Neural cell (in vitro differentiated cells): ENCODE measurements at regions not wholly inside any gene's neighbourhood (a gene's known extent, or its start where the extent isn't known, plus 50 kb on each side); places are given as distances from the start of the nearest gene placed in this dataset.
"Not testable (repeated sequence)": the region's sequence is repeated elsewhere in the genome, so short reads cannot be mapped to it uniquely, and the experiment has no call there.

Source experiments
- H2AFZ ChIP-seq: fragments of 200-600, 300-800 bp; sonication (generic), shearing (Covaris generic); 2 replicates; pipeline ENCODE4 v1.6.0; 2014; ENCODE audit warnings: low read depth, mild to moderate bottlenecking, antibody characterized with exemption, low read length, moderate library complexity
- H3F3A ChIP-seq: fragments of 200-600 bp; shearing (Covaris generic); 2 replicates; pipeline ENCODE4 v1.6.1; 2016; ENCODE audit warnings: mild to moderate bottlenecking, moderate library complexity, mixed read lengths, antibody characterized with exemption, low read length; ENCODE audit not compliant: insufficient read depth, poor library complexity, severe bottlenecking
- H3K27ac ChIP-seq: fragments of 200-600, 300-800 bp; sonication (generic), shearing (Covaris generic); 2 replicates; pipeline ENCODE4 v1.5.1; 2014; ENCODE audit warnings: mild to moderate bottlenecking, low read length, moderate library complexity
- H3K27me3 ChIP-seq: fragments of 300-800, 200-600 bp; sonication (generic), shearing (Covaris generic); 2 replicates; pipeline ENCODE4 v1.6.0; 2014; ENCODE audit warnings: mild to moderate bottlenecking, low read depth, low read length, moderate library complexity; ENCODE audit not compliant: insufficient read depth
- H3K36me3 ChIP-seq: fragments of 300-800, 200-600 bp; sonication (generic), shearing (Covaris generic); 2 replicates; pipeline ENCODE4 v1.5.1; 2014; ENCODE audit warnings: mild to moderate bottlenecking, antibody characterized with exemption, low read length, moderate library complexity; ENCODE audit not compliant: insufficient read depth
- H3K4me2 ChIP-seq: fragments of 300-800, 200-600 bp; sonication (generic), shearing (Covaris generic); 2 replicates; pipeline ENCODE4 v1.6.0; 2014; ENCODE audit warnings: mild to moderate bottlenecking, low read length
- H3K4me3 ChIP-seq: fragments of 300-800, 200-600 bp; sonication (generic), shearing (Covaris generic); 2 replicates; pipeline ENCODE4 v1.5.1; 2014; ENCODE audit warnings: mild to moderate bottlenecking, low read length, moderate library complexity
- H3K79me2 ChIP-seq: fragments of 200-600 bp; shearing (Covaris generic); replicated peaks from 2 replicates; pipeline ENCODE4 v1.6.0; 2014; ENCODE audit warnings: mild to moderate bottlenecking, low read length, moderate library complexity; ENCODE audit not compliant: insufficient read depth
- H3K9ac ChIP-seq: fragments of 300-800, 200-600 bp; sonication (generic), shearing (Covaris generic); 2 replicates; pipeline ENCODE4 v1.6.1; 2016; ENCODE audit warnings: mild to moderate bottlenecking, low read length, mixed read lengths
- H3K9me2 ChIP-seq: fragments of 200-600 bp; shearing (Covaris generic); 2 replicates; pipeline ENCODE4 v1.6.1; 2016; ENCODE audit warnings: mild to moderate bottlenecking, low read length, mixed read lengths; ENCODE audit not compliant: insufficient read depth
- H3K9me3 ChIP-seq: fragments of 200-600, 300-800 bp; sonication (generic), shearing (Covaris generic); 2 replicates; pipeline ENCODE4 v1.6.1; 2016; ENCODE audit warnings: mild to moderate bottlenecking, mixed run types, low read length, moderate library complexity, mixed read lengths
- H4K20me1 ChIP-seq: fragments of 200-600 bp; shearing (Covaris generic); 2 replicates; pipeline ENCODE4 v1.6.1; 2016; ENCODE audit warnings: mild to moderate bottlenecking, mixed run types; ENCODE audit not compliant: insufficient read depth
- CTCF ChIP-seq: fragments of 450-650 bp; IDR thresholded peaks from 2 replicates; pipeline ENCODE4 v1.5.1; 2014; ENCODE audit warnings: antibody characterized with exemption, mild to moderate bottlenecking, moderate library complexity; ENCODE audit not compliant: poor library complexity, severe bottlenecking
- EP300 ChIP-seq: fragments of 450-650 bp; conservative IDR thresholded peaks from 2 replicates; pipeline ENCODE4 v1.6.1; 2014; ENCODE audit warnings: antibody characterized with exemption, mild to moderate bottlenecking, moderate library complexity; ENCODE audit not compliant: poor library complexity, severe bottlenecking
- EZH2 ChIP-seq: fragments of 200-600, 300-800 bp; shearing (Covaris generic), sonication (generic); IDR thresholded peaks from 2 replicates; pipeline ENCODE4 v1.6.1; 2014; ENCODE audit warnings: antibody characterized with exemption, low read length, borderline replicate concordance, mild to moderate bottlenecking; ENCODE audit not compliant: insufficient read depth, poor library complexity, severe bottlenecking
- MXI1 ChIP-seq: fragments of 450-650 bp; conservative IDR thresholded peaks from 2 replicates; pipeline ENCODE4 v1.6.1; 2014; ENCODE audit warnings: antibody characterized with exemption, mild to moderate bottlenecking; ENCODE audit not compliant: poor library complexity, severe bottlenecking
- POLR2AphosphoS5 ChIP-seq: IDR thresholded peaks from 2 replicates; pipeline ENCODE4 v1.6.1; 2012
- RAD21 ChIP-seq: fragments of 450-650 bp; conservative IDR thresholded peaks from 2 replicates; pipeline ENCODE4 v1.6.1; 2014; ENCODE audit warnings: antibody characterized with exemption, mild to moderate bottlenecking, moderate library complexity
- REST ChIP-seq: IDR thresholded peaks from 2 replicates; pipeline ENCODE4 v1.6.1; 2012; ENCODE audit warnings: borderline replicate concordance
- SMC3 ChIP-seq: fragments of 450-650 bp; conservative IDR thresholded peaks from 2 replicates; pipeline ENCODE4 v1.6.1; 2014; ENCODE audit warnings: antibody characterized with exemption, mild to moderate bottlenecking, moderate library complexity; ENCODE audit not compliant: poor library complexity
- TAF1 ChIP-seq: IDR thresholded peaks from 2 replicates; pipeline ENCODE4 v1.6.1; 2012; ENCODE audit warnings: low read depth

DNA sequence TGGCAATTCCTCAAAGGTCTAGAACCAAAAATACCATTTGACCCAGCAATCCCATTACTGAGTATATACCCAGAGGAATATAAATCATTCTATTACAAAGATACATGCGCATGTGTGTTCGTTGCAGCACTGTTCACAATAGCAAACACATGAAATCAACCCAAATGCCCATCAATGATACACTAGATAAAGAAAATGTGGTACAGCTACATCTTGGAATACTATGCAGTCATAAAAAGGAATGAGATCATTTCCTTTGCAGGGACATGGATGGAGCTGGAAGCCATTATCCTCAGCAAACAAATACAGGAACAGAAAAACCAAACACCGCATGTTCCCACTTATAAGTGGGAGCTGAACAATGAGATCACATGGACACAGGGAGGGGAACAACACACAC lies 95.9 kb upstream of the LYPLAL1 start:
- not testable (repeated sequence) for H3K79me2 ChIP-seq, H3K4me3 ChIP-seq, H3K27ac ChIP-seq, H3K36me3 ChIP-seq, H3K27me3 ChIP-seq, H4K20me1 ChIP-seq, H3K9me3 ChIP-seq, H3F3A ChIP-seq, H3K4me2 ChIP-seq, H3K9ac ChIP-seq, H3K9me2 ChIP-seq, H2AFZ ChIP-seq

DNA sequence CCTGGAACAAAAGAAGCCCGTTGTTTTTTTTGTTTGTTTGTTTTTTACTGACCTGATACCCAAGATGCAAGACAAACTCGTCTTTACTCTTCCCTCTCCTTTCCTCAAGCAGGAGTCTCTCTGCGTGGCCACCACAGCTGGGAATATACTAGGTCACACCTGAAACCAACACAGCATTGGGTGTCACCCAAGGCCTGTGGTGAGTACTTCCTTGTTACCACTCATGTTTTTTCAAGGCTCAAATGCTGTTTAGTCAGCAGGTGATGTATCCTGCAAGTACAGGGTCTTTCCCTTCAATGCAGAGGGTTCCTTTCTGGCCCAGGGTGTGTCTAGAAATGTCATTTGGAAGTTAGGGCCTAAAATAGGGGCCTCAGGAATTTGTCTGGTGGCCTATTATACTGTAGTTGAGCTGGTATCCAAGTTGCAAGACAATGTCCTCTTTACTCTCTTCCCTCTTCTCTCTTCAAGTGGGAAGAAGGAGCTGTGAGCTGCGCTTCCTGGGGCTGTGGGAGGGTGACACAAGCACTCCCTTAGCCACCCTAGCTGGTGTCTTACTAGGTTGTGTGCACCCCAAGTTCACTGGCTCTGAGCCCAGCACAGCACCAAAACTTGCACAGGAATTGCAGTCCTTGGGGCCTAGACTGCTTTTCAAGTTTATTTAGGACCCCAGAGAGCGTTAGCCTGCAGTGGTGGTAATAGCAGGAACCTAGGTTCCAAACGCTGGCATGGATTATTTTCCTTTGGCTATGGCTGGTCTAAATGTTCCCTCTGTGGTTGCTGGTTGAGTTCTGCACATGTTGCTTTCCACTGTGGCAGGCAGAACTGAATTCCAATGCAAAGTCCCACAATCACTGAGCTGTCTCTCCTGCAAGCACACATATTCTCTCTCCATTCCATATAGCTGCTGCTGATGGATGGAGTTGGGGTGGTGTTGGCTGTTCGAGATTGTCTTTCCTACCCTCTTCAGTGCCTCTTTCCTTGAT lies 91.4 kb upstream of the LYPLAL1 start:
- Histone ChIP-seq H2AFZ (no peak overlapping the region), H3K27me3 (no peaks in the 10 kb centered on the region), H3K4me3 (no peak overlapping the region), H3K9ac (no peak overlapping the region), H3K79me2 (no peaks in the 10 kb centered on the region), H3K9me3 (no peaks in the 10 kb centered on the region), H4K20me1 (no peaks in the 10 kb centered on the region), H3K27ac (no peak overlapping the region), H3K9me2 (no peaks in the 10 kb centered on the region), H3F3A (no peaks in the 10 kb centered on the region), H3K36me3 (no peaks in the 10 kb centered on the region), H3K4me2 (no peak overlapping the region)
- TF ChIP-seq REST (no peak), POLR2AphosphoS5 (no peak), SMC3 (no peak), CTCF (no peak), EP300 (no peak)

- Histone ChIP-seq H4K20me1 (no peaks in the 10 kb centered on the region), H3K4me3 (no peak overlapping the region), H3K27me3 (no peaks in the 10 kb centered on the region), H3K9me2 (no peaks in the 10 kb centered on the region), H3K27ac (no peak overlapping the region), H3K36me3 (no peaks in the 10 kb centered on the region), H3K79me2 (no peaks in the 10 kb centered on the region), H3F3A (no peaks in the 10 kb centered on the region), H3K4me2 (no peak overlapping the region), H2AFZ (no peak overlapping the region), H3K9me3 (no peaks in the 10 kb centered on the region), H3K9ac (no peak overlapping the region)
- TF ChIP-seq SMC3, result no peak
- no peak for TF ChIP-seq EP300
- no peak for TF ChIP-seq CTCF
- no peak for TF ChIP-seq MXI1
- TF ChIP-seq TAF1, result no peak
- no peak for TF ChIP-seq RAD21
- TF ChIP-seq POLR2AphosphoS5, result no peak
- no peak for TF ChIP-seq EZH2
- TF ChIP-seq REST, result no peak
Observed at GRCh38 chr1:219083631-219084030, 90.0 kb upstream of the LYPLAL1 start.
